ENCODE measurements at regions not wholly inside any gene's neighbourhood (a gene's known extent, or its start where the extent isn't known, plus 50 kb on each side); places are given as distances from the start of the nearest gene placed in this dataset.

- H2AK5ac ChIP-seq (ENCODE audit: low read depth, low read length) = no peak overlapping the region
- H3K23ac ChIP-seq (ENCODE audit: low read depth, low read length, poor library complexity) = no peak overlapping the region
- H3K36me3 ChIP-seq (replicated peaks in 1 of 2; ENCODE audit: control insufficient read depth in 2 of 2, insufficient read depth in 2 of 2, low read length in 2 of 2) = no peaks in the 10 kb centered on the region
- H3K27ac ChIP-seq (replicated peaks; ENCODE audit: low read length) = no peak overlapping the region
- no peak overlapping the region for H3K9ac ChIP-seq (ENCODE audit: low read depth, low read length, poor library complexity)
- peaks cover 0 to 7% of the 10 kb centered on the region in 2 donors for H3K4me1 ChIP-seq (ENCODE audit: control insufficient read depth in 2 of 2, insufficient read depth in 1 of 2, low read depth in 1 of 2, low read length in 2 of 2)
- no peak overlapping the region for H3K14ac ChIP-seq (ENCODE audit: low read length)
- H3K4ac ChIP-seq (ENCODE audit: low read length) = no peak overlapping the region
- H3K4me3 ChIP-seq (ENCODE audit: low read length in 2 of 2) = no peak overlapping the region
- H2AFZ ChIP-seq (ENCODE audit: low read length) = no peak overlapping the region
- WGBS, 2 donors (ENCODE audit: extremely low coverage in 2 of 2, insufficient read length in 2 of 2, insufficient replicate concordance in 1 of 2) = 100% methylated on average over 4 of the region's 4 CpGs
- H3K79me1 ChIP-seq (ENCODE audit: low read depth, low read length) = no peaks in the 10 kb centered on the region
- no peak overlapping the region for H4K8ac ChIP-seq (ENCODE audit: low read depth, low read length)
- no peak overlapping the region for H2BK12ac ChIP-seq (ENCODE audit: low read length)
- H3K9me3 ChIP-seq (replicated peaks in 1 of 2; ENCODE audit: control insufficient read depth in 2 of 2, insufficient read depth in 1 of 2, low read depth in 1 of 2, low read length in 2 of 2) = no peaks in the 10 kb centered on the region
- no peak overlapping the region for H2BK15ac ChIP-seq (ENCODE audit: low read length)
- no peak overlapping the region for H2BK5ac ChIP-seq (ENCODE audit: low read length)
- H3K27me3 ChIP-seq (ENCODE audit: control insufficient read depth in 3 of 3, insufficient read depth in 3 of 3, low read depth in 1 of 3, low read length in 3 of 3) = no peaks in the 10 kb centered on the region
- no peak overlapping the region for H3K4me2 ChIP-seq (ENCODE audit: insufficient read depth, low read length, poor library complexity, severe bottlenecking)
- H3K18ac ChIP-seq (ENCODE audit: low read length) = no peak overlapping the region
- H4K91ac ChIP-seq (ENCODE audit: low read depth, low read length, poor library complexity) = no peak overlapping the region
- H2BK120ac ChIP-seq (ENCODE audit: low read depth, low read length) = no peak overlapping the region
- no peak for DNase-seq (ENCODE audit: low spot score)
These were observed 612.6 kb downstream of the AACS start for GRCh38 chr12:125677829-125678228.

- no peak overlapping the region for H4K91ac ChIP-seq (ENCODE audit: low read depth, low read length, poor library complexity)
- no peak overlapping the region for H2BK12ac ChIP-seq (ENCODE audit: low read length)
- H3K9ac ChIP-seq (ENCODE audit: low read depth, low read length, poor library complexity) = no peak overlapping the region
- H2AFZ ChIP-seq (ENCODE audit: low read length) = no peak overlapping the region
- H3K27me3 ChIP-seq (ENCODE audit: control insufficient read depth in 3 of 3, insufficient read depth in 3 of 3, low read depth in 1 of 3, low read length in 3 of 3) = no peaks in the 10 kb centered on the region
- 100% methylated on average over 2 of the region's 3 CpGs for WGBS, 2 donors (ENCODE audit: extremely low coverage in 2 of 2, insufficient read length in 2 of 2, insufficient replicate concordance in 1 of 2)
- no peak for DNase-seq (ENCODE audit: low spot score)
- H3K18ac ChIP-seq (ENCODE audit: low read length) = no peak overlapping the region
- no peak overlapping the region for H3K23ac ChIP-seq (ENCODE audit: low read depth, low read length, poor library complexity)
- H3K14ac ChIP-seq (ENCODE audit: low read length) = no peak overlapping the region
- H3K9me3 ChIP-seq (replicated peaks in 1 of 2; ENCODE audit: control insufficient read depth in 2 of 2, insufficient read depth in 1 of 2, low read depth in 1 of 2, low read length in 2 of 2) = no peaks in the 10 kb centered on the region
- no peak overlapping the region for H2BK5ac ChIP-seq (ENCODE audit: low read length)
- peaks cover 0 to 7% of the 10 kb centered on the region in 2 donors for H3K4me1 ChIP-seq (ENCODE audit: control insufficient read depth in 2 of 2, insufficient read depth in 1 of 2, low read depth in 1 of 2, low read length in 2 of 2)
- H3K79me1 ChIP-seq (ENCODE audit: low read depth, low read length) = no peaks in the 10 kb centered on the region
- H2BK15ac ChIP-seq (ENCODE audit: low read length) = no peak overlapping the region
- H2BK120ac ChIP-seq (ENCODE audit: low read depth, low read length) = no peak overlapping the region
- H3K4me2 ChIP-seq (ENCODE audit: insufficient read depth, low read length, poor library complexity, severe bottlenecking) = no peak overlapping the region
- no peaks in the 10 kb centered on the region for H3K36me3 ChIP-seq (replicated peaks in 1 of 2; ENCODE audit: control insufficient read depth in 2 of 2, insufficient read depth in 2 of 2, low read length in 2 of 2)
- no peak overlapping the region for H3K4ac ChIP-seq (ENCODE audit: low read length)
- no peak overlapping the region for H4K8ac ChIP-seq (ENCODE audit: low read depth, low read length)
- no peak overlapping the region for H2AK5ac ChIP-seq (ENCODE audit: low read depth, low read length)
- H3K27ac ChIP-seq (replicated peaks; ENCODE audit: low read length) = no peak overlapping the region
- no peak overlapping the region for H3K4me3 ChIP-seq (ENCODE audit: low read length in 2 of 2)
These were observed 613.4 kb downstream of the AACS start for GRCh38 chr12:125678589-125678993.

- peak; percentile 72 for DNase-seq (ENCODE audit: low spot score)
- Histone ChIP-seq H3K18ac (ENCODE audit: low read length) (no peak overlapping the region), H2BK120ac (ENCODE audit: low read depth, low read length) (no peak overlapping the region), H2BK12ac (ENCODE audit: low read length) (no peak overlapping the region), H4K91ac (ENCODE audit: low read depth, low read length, poor library complexity) (no peak overlapping the region), H2BK15ac (ENCODE audit: low read length) (no peak overlapping the region), H3K14ac (ENCODE audit: low read length) (no peak overlapping the region), H3K9ac (ENCODE audit: low read depth, low read length, poor library complexity) (no peak overlapping the region), H3K4me2 (ENCODE audit: insufficient read depth, low read length, poor library complexity, severe bottlenecking) (no peak overlapping the region), H3K4me1 (ENCODE audit: control insufficient read depth in 2 of 2, insufficient read depth in 1 of 2, low read depth in 1 of 2, low read length in 2 of 2) (no peaks in the 10 kb centered on the region), H2AFZ (ENCODE audit: low read length) (no peak overlapping the region), H2BK5ac (ENCODE audit: low read length) (no peak overlapping the region), H3K4ac (ENCODE audit: low read length) (no peak overlapping the region), H3K9me3 (replicated peaks in 1 of 2; ENCODE audit: control insufficient read depth in 2 of 2, insufficient read depth in 1 of 2, low read depth in 1 of 2, low read length in 2 of 2) (no peaks in the 10 kb centered on the region), H3K27me3 (ENCODE audit: control insufficient read depth in 3 of 3, insufficient read depth in 3 of 3, low read depth in 1 of 3, low read length in 3 of 3) (no peaks in the 10 kb centered on the region), H3K4me3 (ENCODE audit: low read length in 2 of 2) (no peak overlapping the region), H3K27ac (replicated peaks; ENCODE audit: low read length) (no peak overlapping the region), H3K79me1 (ENCODE audit: low read depth, low read length) (no peaks in the 10 kb centered on the region), H3K36me3 (replicated peaks in 1 of 2; ENCODE audit: control insufficient read depth in 2 of 2, insufficient read depth in 2 of 2, low read length in 2 of 2) (no peaks in the 10 kb centered on the region), H3K23ac (ENCODE audit: low read depth, low read length, poor library complexity) (no peak overlapping the region), H2AK5ac (ENCODE audit: low read depth, low read length) (no peak overlapping the region), H4K8ac (ENCODE audit: low read depth, low read length) (no peak overlapping the region)
- no CpG with 5 or more reads among the region's 30 CpGs for WGBS, 2 donors (ENCODE audit: extremely low coverage in 2 of 2, insufficient read length in 2 of 2, insufficient replicate concordance in 1 of 2)
These were observed 618.6 kb downstream of the AACS start for GRCh38 chr12:125683748-125684381.

- no peak overlapping the region for H3K4me2 ChIP-seq (ENCODE audit: insufficient read depth, low read length, poor library complexity, severe bottlenecking)
- peak overlapping the region; percentile 77 for H2BK12ac ChIP-seq (ENCODE audit: low read length)
- no peaks in the 10 kb centered on the region for H3K9me3 ChIP-seq (replicated peaks in 1 of 2; ENCODE audit: control insufficient read depth in 2 of 2, insufficient read depth in 1 of 2, low read depth in 1 of 2, low read length in 2 of 2)
- no peak overlapping the region for H2AFZ ChIP-seq (ENCODE audit: low read length)
- no peaks in the 10 kb centered on the region for H3K79me1 ChIP-seq (ENCODE audit: low read depth, low read length)
- peak overlapping the region; percentile 54 for H3K18ac ChIP-seq (ENCODE audit: low read length)
- H3K23ac ChIP-seq (ENCODE audit: low read depth, low read length, poor library complexity) = no peak overlapping the region
- no CpG with 5 or more reads among the region's 17 CpGs for WGBS, 2 donors (ENCODE audit: extremely low coverage in 2 of 2, insufficient read length in 2 of 2, insufficient replicate concordance in 1 of 2)
- no peak overlapping the region for H2BK120ac ChIP-seq (ENCODE audit: low read depth, low read length)
- H3K4me1 ChIP-seq (ENCODE audit: control insufficient read depth in 2 of 2, insufficient read depth in 1 of 2, low read depth in 1 of 2, low read length in 2 of 2) = no peaks in the 10 kb centered on the region
- no peak overlapping the region for H3K14ac ChIP-seq (ENCODE audit: low read length)
- H2BK15ac ChIP-seq (ENCODE audit: low read length) = peak overlapping the region; percentile 50
- DNase-seq (ENCODE audit: low spot score) = no peak
- peak overlapping the region in 1 of 2 donors; percentile 46 for H3K4me3 ChIP-seq (ENCODE audit: low read length in 2 of 2)
- H3K9ac ChIP-seq (ENCODE audit: low read depth, low read length, poor library complexity) = peak overlapping the region; percentile 24
- H3K27me3 ChIP-seq (ENCODE audit: control insufficient read depth in 3 of 3, insufficient read depth in 3 of 3, low read depth in 1 of 3, low read length in 3 of 3) = no peaks in the 10 kb centered on the region
- H4K8ac ChIP-seq (ENCODE audit: low read depth, low read length) = no peak overlapping the region
- no peak overlapping the region for H3K27ac ChIP-seq (replicated peaks; ENCODE audit: low read length)
- no peaks in the 10 kb centered on the region for H3K36me3 ChIP-seq (replicated peaks in 1 of 2; ENCODE audit: control insufficient read depth in 2 of 2, insufficient read depth in 2 of 2, low read length in 2 of 2)
- H2BK5ac ChIP-seq (ENCODE audit: low read length) = no peak overlapping the region
- H4K91ac ChIP-seq (ENCODE audit: low read depth, low read length, poor library complexity) = no peak overlapping the region
- no peak overlapping the region for H2AK5ac ChIP-seq (ENCODE audit: low read depth, low read length)
- no peak overlapping the region for H3K4ac ChIP-seq (ENCODE audit: low read length)
These were observed 619.9 kb downstream of the AACS start for GRCh38 chr12:125684968-125685790.
